ENCODE measurements at regions not wholly inside any gene's neighbourhood (a gene's known extent, or its start where the extent isn't known, plus 50 kb on each side); places are given as distances from the start of the nearest gene placed in this dataset.

DNA sequence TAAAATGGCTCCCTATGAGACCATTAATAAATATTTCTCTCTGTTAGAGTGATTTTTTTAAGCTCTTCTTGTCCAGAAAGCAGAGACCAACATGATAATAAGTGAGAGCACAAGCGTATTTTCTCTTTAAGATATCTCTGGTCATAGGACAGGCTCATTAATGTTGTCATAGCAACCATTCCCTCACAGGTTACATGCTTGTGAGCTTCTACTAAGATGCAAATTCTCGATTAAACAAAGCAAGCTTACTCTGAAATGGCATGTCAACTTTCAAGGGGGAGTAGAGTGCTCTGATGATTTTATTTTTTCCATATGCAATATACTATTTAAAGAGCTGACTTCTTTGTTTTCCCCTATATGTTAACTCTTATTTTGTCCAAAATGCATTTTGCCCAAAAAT lies 487.2 kb upstream of the LCORL start:
- TF ChIP-seq, protein P1, sequence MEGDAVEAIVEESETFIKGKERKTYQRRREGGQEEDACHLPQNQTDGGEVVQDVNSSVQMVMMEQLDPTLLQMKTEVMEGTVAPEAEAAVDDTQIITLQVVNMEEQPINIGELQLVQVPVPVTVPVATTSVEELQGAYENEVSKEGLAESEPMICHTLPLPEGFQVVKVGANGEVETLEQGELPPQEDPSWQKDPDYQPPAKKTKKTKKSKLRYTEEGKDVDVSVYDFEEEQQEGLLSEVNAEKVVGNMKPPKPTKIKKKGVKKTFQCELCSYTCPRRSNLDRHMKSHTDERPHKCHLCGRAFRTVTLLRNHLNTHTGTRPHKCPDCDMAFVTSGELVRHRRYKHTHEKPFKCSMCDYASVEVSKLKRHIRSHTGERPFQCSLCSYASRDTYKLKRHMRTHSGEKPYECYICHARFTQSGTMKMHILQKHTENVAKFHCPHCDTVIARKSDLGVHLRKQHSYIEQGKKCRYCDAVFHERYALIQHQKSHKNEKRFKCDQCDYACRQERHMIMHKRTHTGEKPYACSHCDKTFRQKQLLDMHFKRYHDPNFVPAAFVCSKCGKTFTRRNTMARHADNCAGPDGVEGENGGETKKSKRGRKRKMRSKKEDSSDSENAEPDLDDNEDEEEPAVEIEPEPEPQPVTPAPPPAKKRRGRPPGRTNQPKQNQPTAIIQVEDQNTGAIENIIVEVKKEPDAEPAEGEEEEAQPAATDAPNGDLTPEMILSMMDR (IDR thresholded peaks at IDR 0.05 in 8 of 11, conservative IDR thresholded peaks at IDR 0.05 in 3 of 11): no peak
- no peak for TF ChIP-seq POLR2AphosphoS5 (IDR thresholded peaks at IDR 0.05)
- no peak for TF ChIP-seq POLR2A (IDR thresholded peaks at IDR 0.05)
